GM21367 (cell line): ENCODE measurements at regions not wholly inside any gene's neighbourhood (a gene's known extent, or its start where the extent isn't known, plus 50 kb on each side); places are given as distances from the start of the nearest gene placed in this dataset.

ENCODE experiments used
- ATAC-seq: cut with Tn5 transposase; IDR thresholded peaks from one replicate; pipeline ENCODE4 v1.9.1; 2021; ENCODE audit not compliant: unreplicated experiment

GRCh38 chr20:39144757-39145156, 182.6 kb downstream of the DHX35 start:
- ATAC-seq: no peak

DNA sequence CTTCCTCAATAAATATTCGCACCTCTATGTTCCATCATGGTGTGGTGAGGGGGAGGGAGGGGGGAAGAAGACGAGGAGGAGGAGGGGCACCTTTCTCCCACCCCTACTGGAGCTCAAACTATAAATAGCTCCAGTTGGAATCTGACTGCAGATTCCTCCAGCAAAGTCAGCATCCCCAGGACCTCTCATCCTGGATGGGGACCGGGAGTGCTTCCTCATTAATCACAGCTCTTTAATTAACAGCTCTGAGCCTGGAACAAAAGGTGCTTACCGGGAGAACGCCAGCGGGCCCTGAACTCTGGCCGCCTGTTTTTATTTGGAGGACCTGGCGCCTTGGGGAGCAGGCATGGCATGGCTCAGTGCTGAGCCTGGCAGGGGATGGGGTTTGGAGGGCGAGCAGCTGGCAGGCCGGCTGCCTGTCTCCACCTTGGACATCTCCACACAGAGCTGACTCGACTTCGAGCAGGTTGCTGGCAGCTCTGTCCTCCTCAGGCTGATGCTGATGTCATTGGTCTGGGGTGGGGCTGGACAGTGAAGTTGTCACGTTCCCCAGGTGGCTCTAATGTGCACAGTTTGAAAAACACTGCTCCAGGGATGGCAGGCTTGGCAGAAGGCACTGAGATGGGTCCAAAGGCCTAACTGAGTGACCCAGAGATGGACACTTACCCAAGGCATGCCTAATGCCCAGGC, 180.4 kb downstream of the DHX35 start:
- no peak for ATAC-seq

- no peak for ATAC-seq
These were observed 175.2 kb downstream of the DHX35 start for GRCh38 chr20:39137299-39137698.

- no peak for ATAC-seq
These were observed 174.7 kb downstream of the DHX35 start for GRCh38 chr20:39136798-39137197.

- no peak for ATAC-seq
These were observed 173.9 kb downstream of the DHX35 start for GRCh38 chr20:39135885-39136544.

DNA sequence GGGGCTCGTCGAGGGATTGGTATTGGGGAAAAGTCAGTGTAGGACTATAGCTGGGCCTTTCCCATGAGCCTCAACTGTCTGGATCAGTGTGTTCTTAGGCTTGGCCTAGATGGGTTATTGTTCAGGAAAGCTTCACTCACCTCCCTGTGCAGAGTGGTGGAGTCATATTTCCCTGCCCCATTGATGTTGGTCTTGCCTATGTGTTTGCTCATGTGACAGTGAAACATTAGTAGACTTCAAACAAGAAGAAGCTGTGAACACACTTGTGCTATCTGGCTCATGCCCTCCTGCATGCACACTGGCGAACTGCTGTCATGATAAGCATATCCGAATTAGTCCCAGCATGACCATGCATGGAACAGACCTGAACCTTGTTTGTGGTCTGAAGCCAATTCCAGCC, 171.1 kb downstream of the DHX35 start:
- no peak for ATAC-seq

DNA sequence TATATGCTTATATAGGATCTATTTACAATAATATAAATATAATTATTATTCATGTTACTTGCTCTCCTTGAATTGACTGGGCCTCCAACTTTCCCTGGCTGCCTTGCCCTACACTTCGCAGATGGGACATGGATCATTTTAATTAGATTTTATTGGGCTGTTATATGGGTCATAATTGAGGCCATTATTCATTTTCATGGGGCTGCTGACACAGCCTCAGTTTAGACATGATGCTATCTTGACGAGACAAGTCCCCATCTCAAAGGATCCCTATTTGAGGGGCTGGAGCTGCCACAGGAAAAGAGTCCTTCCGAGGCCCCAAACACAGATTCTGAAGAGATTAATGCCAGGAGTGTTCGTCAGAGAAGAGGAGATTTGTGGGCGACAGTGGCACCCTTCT, 170.4 kb downstream of the DHX35 start:
- no peak for ATAC-seq

GRCh38 chr20:39132093-39132492, 169.9 kb downstream of the DHX35 start:
- no peak for ATAC-seq

GRCh38 chr20:39130627-39131026, 168.5 kb downstream of the DHX35 start:
- no peak for ATAC-seq

DNA sequence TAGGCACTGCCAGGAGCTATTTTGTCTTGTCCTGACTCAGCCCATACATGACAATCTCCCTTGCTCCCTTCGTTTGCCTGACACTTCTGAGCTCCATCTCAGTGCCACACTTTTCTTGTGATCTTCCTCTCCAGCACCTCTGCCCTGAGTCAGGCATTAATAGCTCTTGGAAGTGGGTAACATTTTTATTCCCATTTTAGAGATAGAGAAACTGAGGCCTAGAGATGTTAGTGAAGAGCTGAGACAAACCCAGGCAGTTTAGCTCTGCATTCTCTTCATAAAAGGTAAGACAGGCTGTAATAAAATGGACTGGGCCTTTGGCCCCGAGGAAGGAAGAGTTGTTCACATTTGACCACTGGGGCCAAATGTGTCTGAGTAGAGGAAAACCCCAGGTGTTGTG, 167.4 kb downstream of the DHX35 start:
- no peak for ATAC-seq

- no peak for ATAC-seq
These were observed 161.9 kb downstream of the DHX35 start for GRCh38 chr20:39124064-39124463.

- ATAC-seq: no peak
These were observed 161.0 kb downstream of the DHX35 start for GRCh38 chr20:39123185-39123557.

DNA sequence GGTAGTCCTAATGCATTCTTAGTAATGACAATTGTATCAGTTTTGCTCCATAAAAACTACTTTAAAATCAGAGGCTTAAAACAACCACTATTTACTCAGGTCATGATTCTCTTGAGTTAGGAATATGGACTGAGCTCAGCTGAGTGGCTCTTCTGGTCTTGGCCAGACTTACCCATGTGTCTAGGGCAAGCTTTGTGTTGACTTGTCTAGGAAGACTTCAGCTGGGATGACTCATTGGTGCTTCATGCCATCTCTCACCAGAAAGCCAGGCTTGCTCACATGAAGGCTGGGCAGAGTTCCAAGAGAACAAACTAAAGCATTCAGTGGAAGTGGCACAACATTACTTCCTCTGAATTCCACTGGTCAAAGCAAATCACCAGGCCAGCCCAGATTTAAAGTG, 155.3 kb downstream of the DHX35 start:
- ATAC-seq: no peak

- no peak for ATAC-seq
These were observed 153.9 kb downstream of the DHX35 start for GRCh38 chr20:39116020-39116419.

DNA sequence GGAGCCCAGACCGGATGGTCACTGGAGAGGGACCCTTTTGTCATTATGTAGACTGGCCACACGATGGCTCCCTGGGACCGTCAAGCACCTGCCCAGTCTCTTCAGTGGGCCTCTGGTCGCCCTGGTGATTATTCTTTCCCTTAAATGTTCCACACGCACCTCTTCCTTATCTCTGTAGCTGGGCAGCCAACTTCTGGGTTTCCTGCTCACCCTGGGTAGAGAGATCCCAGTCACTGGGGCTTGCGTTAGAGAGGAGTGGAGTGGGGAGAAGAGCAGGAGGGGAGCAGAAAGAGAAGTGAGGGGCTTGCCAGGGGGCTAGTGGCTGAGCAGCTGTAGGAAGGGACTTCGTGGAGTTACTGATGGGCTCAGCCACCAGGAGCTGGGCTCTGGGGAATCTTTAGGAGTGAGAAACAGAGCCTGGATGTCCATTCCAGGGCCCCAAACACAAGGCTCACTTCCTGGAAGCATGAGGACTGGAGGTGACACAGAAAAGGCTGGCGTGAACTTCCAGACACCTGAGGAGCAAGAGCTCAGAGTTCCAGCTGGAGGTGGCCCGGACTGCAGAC, 150.1 kb downstream of the DHX35 start:
- no peak for ATAC-seq

DNA sequence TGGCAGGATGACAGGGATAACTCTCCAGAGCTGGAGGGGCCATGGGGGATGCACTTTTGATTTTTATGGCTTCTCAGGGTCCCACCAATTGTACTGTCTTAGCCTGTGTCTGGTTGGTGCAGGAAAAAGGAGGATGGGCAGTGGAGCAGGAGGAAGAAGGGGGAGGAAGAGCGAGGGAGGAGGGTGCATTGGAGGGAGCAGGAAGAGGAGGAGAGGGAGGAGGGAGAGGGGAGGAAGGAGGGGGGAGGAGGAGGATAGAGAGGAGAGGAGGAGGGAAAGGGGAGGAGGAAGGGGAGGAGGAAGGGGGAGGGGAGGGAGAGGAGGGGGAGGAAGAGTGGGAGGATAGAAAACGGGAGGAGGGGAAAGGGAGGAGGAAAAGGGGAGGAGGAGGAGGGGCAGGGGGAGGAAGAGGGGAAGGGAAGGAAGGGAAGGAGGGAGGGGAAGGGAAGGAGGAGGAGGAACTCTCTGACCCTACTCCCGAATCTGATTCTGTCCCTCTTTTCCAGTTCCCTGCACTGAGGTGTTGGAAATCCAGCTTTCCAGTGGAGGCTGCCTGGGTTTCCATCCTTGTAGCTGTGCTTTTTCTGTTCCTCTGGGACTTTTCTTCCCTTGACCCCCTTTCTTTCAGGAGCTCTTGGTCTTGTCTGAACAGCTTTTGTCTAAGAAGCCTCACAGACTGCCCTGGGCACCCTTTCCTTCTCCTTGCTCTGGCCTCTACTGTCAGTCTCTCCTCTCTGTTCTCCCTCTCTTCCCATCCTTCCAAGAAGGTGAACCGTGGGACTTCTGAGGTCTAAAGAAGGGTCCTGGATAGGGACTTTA, 149.4 kb downstream of the DHX35 start:
- no peak for ATAC-seq

GRCh38 chr20:39110819-39111136, 148.6 kb downstream of the DHX35 start:
- no peak for ATAC-seq

GRCh38 chr20:39109933-39110818, 148.0 kb downstream of the DHX35 start:
- no peak for ATAC-seq

- ATAC-seq: no peak
These were observed 146.6 kb downstream of the DHX35 start for GRCh38 chr20:39108746-39109145.

DNA sequence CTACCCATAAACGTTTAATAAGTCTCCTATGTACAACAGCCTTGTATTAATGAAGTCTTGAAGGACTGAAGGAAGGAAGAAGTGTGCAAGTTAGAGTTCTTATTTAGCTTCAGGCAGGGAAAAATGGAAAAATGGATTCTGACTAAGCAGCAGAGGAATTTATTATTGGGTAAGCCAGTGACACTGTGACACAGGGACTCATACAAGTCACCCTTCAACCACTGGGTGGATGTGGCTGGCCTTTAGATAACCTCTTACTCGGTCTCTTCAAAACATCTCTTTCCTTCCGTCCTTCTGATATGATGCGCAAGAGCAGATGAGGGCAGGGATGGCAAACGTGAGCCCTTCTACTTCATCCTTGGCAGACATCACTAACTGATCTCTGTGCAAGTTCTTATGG, 145.6 kb downstream of the DHX35 start:
- no peak for ATAC-seq

GRCh38 chr20:39106791-39107190, 144.6 kb downstream of the DHX35 start:
- ATAC-seq: no peak
